ENCODE measurements at regions not wholly inside any gene's neighbourhood (a gene's known extent, or its start where the extent isn't known, plus 50 kb on each side); places are given as distances from the start of the nearest gene placed in this dataset.

DNA sequence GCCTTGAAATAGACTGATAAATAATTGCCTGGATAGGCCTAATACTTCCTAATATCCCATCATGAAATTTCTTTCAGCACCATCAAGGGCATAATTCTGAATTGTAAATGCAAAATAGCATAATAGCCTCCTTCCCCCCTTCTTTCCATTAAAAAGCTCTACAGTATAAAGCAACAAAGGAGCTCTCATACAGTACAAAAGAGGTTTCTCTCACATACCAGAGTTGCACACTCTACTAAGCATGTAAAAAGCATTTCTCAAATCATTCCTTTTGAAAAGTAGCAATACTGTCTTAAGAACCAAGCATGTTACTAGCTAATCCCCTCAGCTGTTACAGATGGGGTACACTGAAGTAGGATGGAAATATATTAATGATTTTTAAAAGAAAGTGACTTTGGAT, 509.0 kb downstream of the KLHL13 start:
- TF ChIP-seq, protein P1, sequence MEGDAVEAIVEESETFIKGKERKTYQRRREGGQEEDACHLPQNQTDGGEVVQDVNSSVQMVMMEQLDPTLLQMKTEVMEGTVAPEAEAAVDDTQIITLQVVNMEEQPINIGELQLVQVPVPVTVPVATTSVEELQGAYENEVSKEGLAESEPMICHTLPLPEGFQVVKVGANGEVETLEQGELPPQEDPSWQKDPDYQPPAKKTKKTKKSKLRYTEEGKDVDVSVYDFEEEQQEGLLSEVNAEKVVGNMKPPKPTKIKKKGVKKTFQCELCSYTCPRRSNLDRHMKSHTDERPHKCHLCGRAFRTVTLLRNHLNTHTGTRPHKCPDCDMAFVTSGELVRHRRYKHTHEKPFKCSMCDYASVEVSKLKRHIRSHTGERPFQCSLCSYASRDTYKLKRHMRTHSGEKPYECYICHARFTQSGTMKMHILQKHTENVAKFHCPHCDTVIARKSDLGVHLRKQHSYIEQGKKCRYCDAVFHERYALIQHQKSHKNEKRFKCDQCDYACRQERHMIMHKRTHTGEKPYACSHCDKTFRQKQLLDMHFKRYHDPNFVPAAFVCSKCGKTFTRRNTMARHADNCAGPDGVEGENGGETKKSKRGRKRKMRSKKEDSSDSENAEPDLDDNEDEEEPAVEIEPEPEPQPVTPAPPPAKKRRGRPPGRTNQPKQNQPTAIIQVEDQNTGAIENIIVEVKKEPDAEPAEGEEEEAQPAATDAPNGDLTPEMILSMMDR (IDR thresholded peaks at IDR 0.05; ENCODE audit: low read length): no peak
- TF ChIP-seq EZH2 (optimal IDR thresholded peaks at IDR 0.05; ENCODE audit: low read depth, low read length): no peak
